ENCODE measurements at regions not wholly inside any gene's neighbourhood (a gene's known extent, or its start where the extent isn't known, plus 50 kb on each side); places are given as distances from the start of the nearest gene placed in this dataset.

GRCh38 chr10:117761695-117762094, 219.1 kb downstream of the EMX2 start:
- peaks cover 14% of the 10 kb centered on the region for H3K27me3 Mint-ChIP-seq (ENCODE audit: insufficient read depth, unreplicated experiment)
- CTCF ChIA-PET: no interaction called here
- no peaks in the 10 kb centered on the region for H3K36me3 Mint-ChIP-seq (ENCODE audit: insufficient read depth, unreplicated experiment)
- H3K27me3 ChIP-seq (replicated peaks; ENCODE audit: control insufficient read depth, insufficient read depth, low read length): no peaks in the 10 kb centered on the region; the same call in 1 of the 2 replicates
- H3K4me3 ChIP-seq (ENCODE audit: low read depth, low read length): no peak overlapping the region
- H3K4me1 ChIP-seq: no peaks in the 10 kb centered on the region
- H3K9me3 Mint-ChIP-seq (ENCODE audit: unreplicated experiment): no peaks in the 10 kb centered on the region
- BruUV-seq (replicated peaks): no TSS peak
- no peaks in the 10 kb centered on the region for H3K4me1 Mint-ChIP-seq (ENCODE audit: low read depth, unreplicated experiment)
- POLR2A ChIA-PET: no interaction called here
- H3K9me3 ChIP-seq: no peaks in the 10 kb centered on the region
- no peak for DNase-seq
- no peak overlapping the region for H3K27ac Mint-ChIP-seq (ENCODE audit: unreplicated experiment)
- intact Hi-C loops (cut with micrococcal nuclease; ENCODE audit: unreplicated experiment): no loop called here
- H3K36me3 ChIP-seq (ENCODE audit: control insufficient read depth, insufficient read depth, low read length): no peaks in the 10 kb centered on the region
- H3K4me3 Mint-ChIP-seq (ENCODE audit: unreplicated experiment): no peak overlapping the region
- TF ChIP-seq CTCF (IDR thresholded peaks at IDR 0.05; ENCODE audit: insufficient read depth in 1 of 2, low read depth in 1 of 2, low read length in 1 of 2, severe bottlenecking in 1 of 2, unreplicated experiment in 1 of 2): no peak

DNA sequence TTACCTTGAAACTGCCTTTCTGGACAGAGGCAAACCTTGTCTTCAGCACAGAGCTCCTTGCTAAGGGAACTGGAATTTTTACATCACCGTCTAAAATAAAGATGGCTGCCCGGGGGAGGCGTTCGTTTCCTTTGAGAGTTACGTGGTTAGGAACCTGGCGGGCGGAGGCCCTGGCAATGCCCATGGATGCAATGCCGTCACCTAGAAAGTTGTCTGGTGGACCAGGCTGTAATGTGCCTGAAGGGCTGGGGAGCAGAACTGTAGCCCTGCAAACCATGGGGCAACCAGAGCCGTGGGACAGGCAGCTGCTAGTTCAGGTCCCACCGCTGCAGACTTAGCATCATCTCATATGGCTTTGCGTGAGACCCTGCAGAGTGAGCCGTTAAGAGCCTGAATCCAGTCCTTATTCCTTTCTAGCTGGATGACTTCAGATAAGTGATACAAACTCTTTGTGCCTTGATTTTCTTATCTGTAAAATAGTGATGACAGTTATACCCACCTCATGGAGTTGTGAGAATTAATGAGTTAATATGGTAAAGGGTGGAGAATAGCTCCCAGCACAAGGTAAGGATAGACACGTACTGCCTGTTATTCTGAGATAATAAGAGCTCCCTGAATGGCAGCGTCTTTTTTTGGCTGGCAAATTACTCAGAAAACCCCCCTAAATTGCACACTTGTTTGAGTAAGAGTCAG, 219.7 kb downstream of the EMX2 start:
- CTCF ChIA-PET: no interaction called here
- Mint-ChIP-seq H3K27me3 (ENCODE audit: insufficient read depth, unreplicated experiment) (peaks cover 14% of the 10 kb centered on the region), H3K4me1 (ENCODE audit: low read depth, unreplicated experiment) (no peaks in the 10 kb centered on the region), H3K9me3 (ENCODE audit: unreplicated experiment) (no peaks in the 10 kb centered on the region), H3K36me3 (ENCODE audit: insufficient read depth, unreplicated experiment) (no peaks in the 10 kb centered on the region), H3K4me3 (ENCODE audit: unreplicated experiment) (no peak overlapping the region), H3K27ac (ENCODE audit: unreplicated experiment) (no peak overlapping the region)
- no peak for DNase-seq
- no peak for TF ChIP-seq CTCF (IDR thresholded peaks at IDR 0.05; ENCODE audit: insufficient read depth in 1 of 2, low read depth in 1 of 2, low read length in 1 of 2, severe bottlenecking in 1 of 2, unreplicated experiment in 1 of 2)
- Histone ChIP-seq H3K27me3 (replicated peaks; ENCODE audit: control insufficient read depth, insufficient read depth, low read length) (no peaks in the 10 kb centered on the region; the same call in 1 of the 2 replicates), H3K4me1 (no peaks in the 10 kb centered on the region), H3K9me3 (no peaks in the 10 kb centered on the region), H3K4me3 (ENCODE audit: low read depth, low read length) (no peak overlapping the region), H3K36me3 (ENCODE audit: control insufficient read depth, insufficient read depth, low read length) (no peaks in the 10 kb centered on the region)
- BruUV-seq (replicated peaks): no TSS peak
- intact Hi-C loops (cut with micrococcal nuclease; ENCODE audit: unreplicated experiment): no loop called here
- POLR2A ChIA-PET: no interaction called here

- H3K9me3 ChIP-seq: no peaks in the 10 kb centered on the region
- no peak for TF ChIP-seq CTCF (IDR thresholded peaks at IDR 0.05; ENCODE audit: insufficient read depth in 1 of 2, low read depth in 1 of 2, low read length in 1 of 2, severe bottlenecking in 1 of 2, unreplicated experiment in 1 of 2)
- no peak overlapping the region for H3K27ac Mint-ChIP-seq (ENCODE audit: unreplicated experiment)
- H3K27me3 ChIP-seq (replicated peaks; ENCODE audit: control insufficient read depth, insufficient read depth, low read length): no peaks in the 10 kb centered on the region; the same call in 1 of the 2 replicates
- peaks cover 14% of the 10 kb centered on the region for H3K27me3 Mint-ChIP-seq (ENCODE audit: insufficient read depth, unreplicated experiment)
- ChIA-PET POLR2A (no interaction called here), CTCF (no interaction called here)
- H3K4me3 Mint-ChIP-seq (ENCODE audit: unreplicated experiment): no peak overlapping the region
- no TSS peak for BruUV-seq (replicated peaks)
- H3K36me3 Mint-ChIP-seq (ENCODE audit: insufficient read depth, unreplicated experiment): no peaks in the 10 kb centered on the region
- no peaks in the 10 kb centered on the region for H3K4me1 ChIP-seq
- H3K9me3 Mint-ChIP-seq (ENCODE audit: unreplicated experiment): no peaks in the 10 kb centered on the region
- intact Hi-C loops (cut with micrococcal nuclease; ENCODE audit: unreplicated experiment): no loop called here
- no peaks in the 10 kb centered on the region for H3K4me1 Mint-ChIP-seq (ENCODE audit: low read depth, unreplicated experiment)
- no peaks in the 10 kb centered on the region for H3K36me3 ChIP-seq (ENCODE audit: control insufficient read depth, insufficient read depth, low read length)
- no peak overlapping the region for H3K4me3 ChIP-seq (ENCODE audit: low read depth, low read length)
- DNase-seq: no peak
Measured at GRCh38 chr10:117762819-117763172, 220.2 kb downstream of the EMX2 start.

All from Caco-2 (cell line).